ENCODE measurements at regions not wholly inside any gene's neighbourhood (a gene's known extent, or its start where the extent isn't known, plus 50 kb on each side); places are given as distances from the start of the nearest gene placed in this dataset.
"Not testable (repeated sequence)": the region's sequence is repeated elsewhere in the genome, so short reads cannot be mapped to it uniquely, and the experiment has no call there.

DNA sequence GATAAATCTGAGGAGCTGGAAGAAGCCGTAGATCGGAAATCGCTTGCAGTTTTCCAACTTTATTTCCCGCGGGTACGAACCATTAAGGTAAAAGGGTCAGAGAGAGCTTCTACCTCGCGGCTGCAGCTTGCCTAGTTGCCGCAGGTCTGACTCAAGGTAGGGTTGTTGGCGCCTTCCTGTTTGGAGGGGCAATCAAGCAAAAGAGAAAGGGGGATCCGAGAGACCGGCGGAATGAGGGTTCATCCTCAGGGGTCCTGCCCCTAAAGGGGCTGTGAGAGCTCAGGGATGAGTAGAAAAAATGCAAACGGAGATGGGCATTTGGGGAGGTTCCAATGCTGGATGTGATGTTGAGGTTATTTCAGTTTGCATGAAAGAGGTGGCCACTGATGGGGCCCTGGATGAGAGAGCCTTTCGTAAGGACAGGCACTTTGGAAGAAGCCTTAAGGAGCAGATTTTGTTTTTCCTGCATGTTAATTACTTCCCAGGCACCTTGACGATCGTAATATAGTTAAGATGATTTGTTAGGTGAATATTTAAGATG, 265.4 kb downstream of the CGGBP1 start:
- DNase-seq (ENCODE audit: low spot score) = no peak

DNA sequence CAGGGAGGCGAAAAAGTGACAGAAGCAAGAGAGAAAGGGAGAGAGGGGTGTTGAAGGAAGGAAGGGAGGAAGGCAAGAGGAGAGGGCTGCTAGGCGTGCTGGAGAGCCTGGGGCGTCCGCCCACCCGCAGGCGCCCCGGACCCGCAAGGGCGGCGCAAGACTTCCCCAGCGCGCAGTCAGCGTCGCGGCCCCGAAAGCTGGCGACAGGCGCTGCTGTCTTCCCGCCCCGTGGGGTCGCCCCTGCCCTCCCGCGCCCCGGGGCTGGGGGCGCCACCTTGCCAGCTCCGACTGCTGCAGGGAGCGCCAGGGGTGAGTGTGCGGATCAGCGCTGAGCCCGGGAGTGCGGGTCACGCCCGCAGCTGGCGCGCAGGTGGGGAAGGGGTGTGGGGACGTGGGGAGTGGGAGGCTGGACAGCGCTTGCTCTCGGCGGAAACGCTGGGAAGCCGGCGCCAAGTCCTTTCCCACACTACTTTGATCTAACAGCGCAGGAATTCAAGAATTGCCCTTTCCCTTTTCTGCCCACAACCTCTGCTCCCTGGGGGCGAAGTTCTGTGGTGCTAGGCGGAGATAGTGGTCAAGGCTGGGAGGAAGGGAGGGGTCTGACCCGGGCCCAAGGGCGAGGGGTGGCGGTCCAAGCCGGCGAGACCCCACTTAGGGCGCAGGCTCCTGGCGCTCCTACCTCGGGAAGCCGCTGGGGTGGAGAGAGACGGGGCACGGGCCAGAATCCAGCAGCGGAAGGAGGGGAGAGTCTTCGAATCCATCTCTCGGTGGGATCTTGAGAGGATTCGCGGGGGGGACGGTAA, 266.1 kb downstream of the CGGBP1 start, which contains the start of gene HTR1F:
HTR1F (plus strand) TSS at position 173 of the 803 bp plus-strand sequence.
- DNase-seq (ENCODE audit: low spot score) = no peak

DNA sequence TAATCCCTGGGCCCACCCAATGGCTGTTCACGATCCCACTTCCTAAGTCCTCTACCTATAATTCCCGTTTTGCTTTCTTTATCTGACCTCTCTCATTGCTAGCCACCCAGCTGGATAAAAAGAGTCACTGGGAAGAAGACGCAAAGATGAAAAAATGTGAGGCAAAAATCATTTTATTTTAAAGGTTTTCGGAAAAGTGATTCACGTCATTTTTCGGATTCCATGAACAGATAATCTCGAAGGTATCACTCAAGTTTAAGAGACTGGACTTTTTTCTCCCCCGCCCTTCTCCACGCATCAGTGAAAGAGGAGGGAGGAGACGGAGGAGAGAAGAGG, 266.6 kb downstream of the CGGBP1 start:
- no peak for DNase-seq (ENCODE audit: low spot score)

DNA sequence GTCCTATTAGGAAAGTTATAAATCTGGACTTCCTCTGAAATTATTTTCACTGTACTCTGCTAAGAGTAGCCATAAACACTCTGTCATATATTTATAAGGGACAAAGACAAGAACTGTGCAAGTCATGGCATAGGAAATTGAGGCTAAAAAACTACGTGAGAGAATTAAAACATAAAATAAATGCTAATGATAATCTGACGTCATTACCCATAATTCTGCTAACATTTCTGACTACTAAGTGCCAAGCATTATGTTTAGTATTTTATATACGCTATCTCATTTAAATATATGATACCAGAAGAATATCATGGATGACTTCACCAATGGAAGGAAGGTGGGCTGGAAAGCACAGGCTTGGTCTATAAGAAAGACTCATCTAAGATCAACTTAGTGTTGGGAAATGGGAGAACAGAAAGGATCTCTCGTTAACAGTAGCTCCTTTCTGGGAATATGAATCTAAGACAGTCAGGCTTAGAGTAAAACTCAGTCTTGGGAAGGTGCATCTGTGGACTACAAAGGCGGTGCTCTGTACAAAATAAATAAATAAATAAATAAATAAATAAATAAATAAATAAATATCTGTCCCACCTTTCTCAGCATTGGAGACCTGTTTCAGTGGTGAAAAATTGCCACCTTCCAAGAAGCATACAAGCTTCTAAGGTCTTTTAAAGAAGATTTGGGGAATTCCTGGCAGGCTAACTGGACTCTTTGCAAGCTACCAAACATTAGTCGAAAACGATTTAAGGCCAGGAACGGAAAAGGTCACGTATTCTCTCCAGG, 267.4 kb downstream of the CGGBP1 start:
- DNase-seq (ENCODE audit: low spot score) = no peak

DNA sequence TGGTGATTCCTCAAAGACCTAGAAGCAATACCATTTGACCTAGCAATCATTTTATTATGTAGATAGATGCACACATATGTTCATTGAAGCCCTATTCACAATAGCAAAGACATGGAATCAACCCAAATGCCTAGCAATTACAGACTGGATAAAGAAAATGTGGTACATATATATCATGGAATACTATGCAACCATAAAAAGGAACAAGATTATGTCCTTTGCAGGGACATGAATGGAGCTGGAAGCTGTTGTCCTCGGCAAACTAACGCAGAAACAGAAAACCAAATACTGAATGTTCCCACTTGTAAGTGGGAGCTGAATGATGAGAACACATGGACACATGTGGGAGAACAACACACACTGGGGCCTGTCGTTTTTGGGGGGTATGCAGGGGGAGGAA, 269.8 kb downstream of the CGGBP1 start:
- DNase-seq (ENCODE audit: low spot score) = not testable (repeated sequence)

DNA sequence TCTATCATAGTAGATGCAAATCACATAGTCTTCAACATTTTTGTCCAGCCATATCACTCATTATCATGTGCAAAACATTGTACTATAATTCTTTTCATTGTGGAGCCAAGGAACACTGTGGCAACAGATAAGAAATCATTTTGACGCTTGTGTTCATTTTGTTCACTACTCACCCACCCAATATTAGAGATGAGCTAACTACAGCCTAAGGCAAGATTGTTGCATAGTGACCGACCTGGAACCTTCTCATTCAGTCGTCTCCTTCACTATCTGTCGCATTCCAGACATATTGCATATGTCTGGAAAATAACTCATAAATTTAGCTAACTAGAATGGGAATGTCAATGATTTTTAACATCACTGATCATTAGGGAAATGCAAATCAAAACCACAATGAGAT, 270.3 kb downstream of the CGGBP1 start:
- no peak for DNase-seq (ENCODE audit: low spot score)

DNA sequence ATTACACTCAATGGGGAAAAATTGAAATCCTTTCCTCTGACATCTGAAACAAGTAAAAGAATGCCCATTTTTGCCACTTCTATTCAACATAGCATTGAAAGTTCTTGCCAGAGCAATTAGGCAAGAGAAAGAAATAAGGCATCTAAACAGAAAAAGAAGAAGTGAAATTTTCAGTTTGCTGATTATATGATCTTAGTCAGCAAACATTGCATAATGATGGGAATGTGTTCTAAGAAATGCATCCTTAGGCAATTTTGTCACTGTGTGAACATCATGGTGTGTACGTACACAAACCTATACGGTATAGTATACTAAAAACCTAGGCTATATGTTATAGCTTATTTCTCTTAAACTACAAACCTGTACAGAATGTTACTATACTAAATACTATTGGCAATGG, 278.0 kb downstream of the CGGBP1 start:
- DNase-seq (ENCODE audit: low spot score) = no peak

DNA sequence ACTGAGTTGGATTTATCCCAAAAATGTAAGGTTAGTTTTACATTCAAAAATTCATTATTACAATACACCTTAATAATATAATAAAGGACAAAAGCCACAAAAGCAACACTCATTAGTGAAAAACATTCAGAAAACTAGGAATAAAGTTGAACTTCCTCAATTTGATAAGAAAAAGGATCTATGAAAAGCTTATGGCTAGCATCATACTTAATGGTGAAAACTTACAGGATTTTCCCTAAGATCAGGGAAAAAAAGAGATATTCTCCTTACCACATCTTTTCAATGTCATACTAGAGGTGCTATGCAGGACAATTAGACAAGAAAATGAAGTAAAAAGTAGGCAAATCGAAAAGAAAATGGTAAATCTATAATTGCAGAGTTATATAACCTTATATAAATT, 279.9 kb downstream of the CGGBP1 start:
- DNase-seq (ENCODE audit: low spot score) = no peak

DNA sequence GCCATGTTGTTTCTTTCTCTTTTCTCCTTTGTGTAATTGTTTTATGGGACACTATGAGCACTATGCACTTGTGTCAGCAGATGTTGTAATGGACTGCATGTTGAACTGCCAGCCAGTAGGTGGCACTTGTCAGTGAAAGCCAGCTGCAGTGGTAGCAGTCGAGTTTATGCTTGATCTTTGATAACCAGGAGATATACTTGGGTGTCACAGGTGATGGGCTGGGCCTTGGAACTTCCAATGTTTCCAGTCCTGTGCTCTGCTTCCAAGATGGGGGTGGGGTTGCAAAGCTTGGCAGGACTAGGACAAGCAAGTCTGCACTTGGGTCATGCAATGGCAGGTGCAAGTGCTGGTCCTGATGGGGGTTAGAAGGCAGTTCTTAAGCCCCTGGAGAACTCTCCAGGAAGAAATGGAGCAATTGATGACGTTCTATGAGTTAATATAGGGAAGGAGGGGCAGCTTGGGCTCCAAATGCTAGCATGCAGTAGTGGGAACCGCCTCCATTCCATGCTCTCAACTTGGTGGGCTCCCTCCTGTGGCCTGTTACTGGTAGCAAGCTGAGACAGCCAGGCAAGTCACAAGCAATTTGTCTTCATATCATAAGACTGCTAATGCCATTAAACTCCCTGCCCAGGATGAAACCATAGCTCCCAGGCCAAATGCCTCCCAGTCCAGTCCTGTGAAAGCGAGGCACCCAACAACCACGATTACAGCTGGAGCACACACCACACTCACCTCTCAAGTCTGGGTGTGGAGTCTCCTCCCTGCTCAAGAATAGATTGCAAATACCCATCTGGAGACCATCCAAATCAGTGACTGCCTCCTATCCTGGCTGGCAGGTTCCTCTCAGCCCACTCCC, 287.2 kb downstream of the CGGBP1 start:
- peak; percentile 24 for DNase-seq (ENCODE audit: low spot score)

DNA sequence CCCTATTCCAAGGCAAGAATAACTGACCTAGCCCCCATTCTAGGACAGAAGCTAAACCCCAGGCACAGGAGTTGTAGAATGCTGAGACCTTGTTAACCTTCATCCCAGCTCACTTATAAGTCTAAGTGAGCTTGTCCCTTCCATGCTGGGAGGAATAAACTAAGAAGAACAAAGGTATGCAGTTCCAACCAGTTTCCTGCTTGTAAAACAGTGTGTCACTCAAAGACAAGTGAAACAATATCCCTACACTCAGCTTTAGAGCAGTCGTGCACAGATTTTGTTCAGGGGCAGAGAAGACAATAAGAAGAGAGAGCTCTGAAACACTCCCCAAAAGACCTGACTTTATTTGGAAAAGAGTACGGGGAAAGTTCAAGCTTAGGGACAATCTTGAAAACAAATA, 292.1 kb downstream of the CGGBP1 start:
- DNase-seq (ENCODE audit: low spot score) = no peak

DNA sequence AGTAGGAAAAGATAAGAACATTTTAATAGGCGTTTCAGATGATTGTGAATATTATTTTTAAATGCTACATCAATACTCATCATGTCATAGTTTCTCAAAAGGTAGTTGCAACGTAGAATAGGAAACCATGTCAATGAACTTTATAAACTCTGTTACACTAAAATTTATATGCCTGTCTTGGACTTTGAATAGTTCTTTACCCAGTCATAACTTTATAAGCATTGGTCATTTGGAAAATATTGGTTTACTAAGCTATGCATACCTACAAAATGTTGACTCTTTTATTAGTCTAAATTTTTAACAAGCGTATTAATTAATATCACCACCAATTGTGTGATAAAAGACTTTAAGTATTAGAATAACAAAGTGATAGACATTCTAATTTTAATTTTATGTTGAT, 293.5 kb downstream of the CGGBP1 start:
- DNase-seq (ENCODE audit: low spot score) = no peak

DNA sequence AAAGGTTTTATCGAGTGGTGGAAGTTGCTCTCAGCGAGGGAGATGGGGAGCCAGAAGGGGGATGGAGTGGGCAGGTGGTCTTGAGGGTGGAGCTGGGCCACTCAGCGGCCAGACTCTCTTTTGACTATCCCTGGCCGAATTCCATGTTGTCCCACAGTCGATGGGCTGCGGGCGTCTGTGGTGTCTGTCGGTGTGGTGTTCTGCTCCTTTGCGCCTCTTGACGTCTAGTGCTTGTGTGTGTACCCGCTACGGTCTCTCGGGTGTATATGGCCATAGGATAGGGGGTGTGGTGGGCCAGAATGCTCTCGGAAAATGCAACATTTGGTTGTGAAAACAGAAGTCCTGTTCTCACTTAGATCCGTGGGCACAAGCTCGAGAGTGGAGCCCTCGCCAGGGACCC, 297.0 kb downstream of the CGGBP1 start:
- no peak for DNase-seq (ENCODE audit: low spot score)

DNA sequence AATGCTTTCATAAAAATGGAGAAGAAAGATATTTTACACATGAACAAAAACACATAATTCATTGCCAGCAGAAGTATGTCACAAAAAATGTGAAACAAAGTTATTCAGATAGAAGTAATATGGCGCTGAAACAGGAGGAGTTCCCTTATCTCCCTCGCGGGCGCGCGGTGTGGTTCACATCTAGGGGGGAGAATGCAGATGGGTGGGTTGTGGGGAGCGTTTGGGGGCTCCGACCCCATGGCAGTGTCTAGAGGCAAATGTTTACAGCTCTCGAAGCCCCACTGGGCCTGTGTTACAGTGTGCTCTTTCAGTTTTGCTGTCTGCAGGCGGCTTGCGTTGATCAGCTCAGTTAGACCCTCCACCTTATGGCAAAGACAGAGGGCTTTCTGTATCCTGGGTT, 297.5 kb downstream of the CGGBP1 start:
- no peak for DNase-seq (ENCODE audit: low spot score)

DNA sequence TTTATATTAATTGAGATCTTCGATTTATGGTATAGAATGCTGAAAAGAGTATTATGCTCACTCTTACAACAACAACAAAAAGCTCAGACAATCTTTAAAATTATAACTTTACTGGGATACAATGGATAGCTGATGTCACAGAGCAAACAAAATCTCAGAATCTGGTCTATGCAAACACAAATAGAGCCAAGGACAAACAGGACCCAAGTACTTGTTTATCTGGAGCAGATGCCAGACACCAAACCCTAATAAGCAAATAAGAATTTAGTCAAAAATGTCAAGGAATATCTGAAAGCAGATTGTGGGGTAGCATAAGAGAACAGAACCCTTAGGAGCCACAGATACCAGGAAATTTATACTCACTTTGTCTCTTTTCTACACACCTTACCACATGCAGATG, 302.2 kb downstream of the CGGBP1 start:
- no peak for DNase-seq (ENCODE audit: low spot score)

DNA sequence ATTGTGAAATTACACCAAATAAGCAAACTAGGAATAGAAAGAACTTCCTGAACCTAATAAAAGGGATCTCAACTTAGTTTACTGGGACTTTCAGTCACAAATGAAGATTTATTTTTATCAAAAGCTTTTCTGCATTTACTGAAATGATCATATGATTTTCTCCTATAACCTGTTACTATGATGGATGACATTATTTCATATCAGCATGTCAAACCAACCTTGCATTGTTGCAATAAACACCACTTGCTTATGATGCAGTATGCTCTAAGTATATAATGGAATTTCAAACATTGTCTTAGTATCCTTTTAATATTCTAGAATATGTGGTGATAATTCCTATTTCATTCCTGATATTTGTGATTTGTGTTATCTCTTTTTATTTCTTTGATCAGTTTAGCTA, 303.0 kb downstream of the CGGBP1 start:
- no peak for DNase-seq (ENCODE audit: low spot score)

DNA sequence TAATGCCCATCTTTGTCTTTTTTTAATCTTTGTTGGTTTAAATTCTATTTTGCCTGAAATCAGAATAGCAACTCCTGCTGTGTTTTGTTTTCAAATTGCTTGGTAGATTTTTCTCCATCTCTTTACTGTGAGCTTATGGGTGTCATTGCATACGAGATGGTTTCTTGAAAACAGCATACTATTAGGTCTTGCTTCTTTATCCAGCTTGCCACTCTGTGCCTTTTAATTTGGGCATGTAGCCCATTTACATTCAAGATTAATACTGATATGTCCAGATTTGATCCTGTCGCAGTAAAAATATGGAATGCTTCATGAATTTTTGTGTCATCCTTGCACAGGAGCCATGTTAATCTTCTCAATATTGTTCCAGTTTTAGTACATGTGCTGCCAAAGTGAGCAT, 316.6 kb downstream of the CGGBP1 start:
- DNase-seq (ENCODE audit: low spot score) = no peak

DNA sequence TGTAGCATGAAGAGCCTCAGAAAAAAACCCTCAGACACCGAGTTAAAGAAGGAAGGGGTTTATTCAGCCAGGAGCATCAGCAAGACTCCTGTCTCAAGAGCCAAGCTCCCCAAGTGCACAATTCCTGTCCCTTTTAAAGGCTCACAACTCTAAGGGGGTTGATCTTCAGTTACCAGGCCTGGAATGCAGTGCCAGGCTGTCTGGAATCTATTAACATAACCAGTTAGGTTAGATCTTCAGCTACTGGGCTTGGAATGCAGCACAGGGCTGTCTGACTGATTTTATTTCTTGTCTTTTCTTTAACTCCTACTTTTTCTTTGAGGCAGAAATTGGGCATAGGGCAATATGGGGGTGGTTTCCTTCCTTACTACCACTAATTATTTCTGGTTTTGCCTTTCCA, 317.9 kb downstream of the CGGBP1 start:
- DNase-seq (ENCODE audit: low spot score) = not testable (repeated sequence)

DNA sequence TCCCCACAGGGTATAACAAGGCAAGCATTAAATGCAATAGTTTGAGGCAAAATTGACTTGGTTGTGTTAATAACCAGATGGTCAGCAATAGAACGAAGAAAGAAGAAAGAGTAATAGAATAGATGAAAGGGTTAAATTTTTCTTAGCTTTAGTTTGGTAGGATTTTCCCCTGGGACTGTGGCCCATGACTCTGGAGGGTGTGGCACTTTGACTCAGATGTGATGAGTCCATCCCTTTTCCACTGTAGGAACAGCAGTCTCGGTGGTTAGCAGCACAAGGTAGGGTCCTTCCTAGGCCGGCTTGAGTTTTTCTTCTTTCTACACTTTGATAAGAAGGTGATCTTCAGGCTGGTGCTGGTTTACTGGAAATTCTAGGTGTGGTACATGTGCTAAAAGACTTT, 321.0 kb downstream of the CGGBP1 start:
- DNase-seq (ENCODE audit: low spot score) = not testable (repeated sequence)

DNA sequence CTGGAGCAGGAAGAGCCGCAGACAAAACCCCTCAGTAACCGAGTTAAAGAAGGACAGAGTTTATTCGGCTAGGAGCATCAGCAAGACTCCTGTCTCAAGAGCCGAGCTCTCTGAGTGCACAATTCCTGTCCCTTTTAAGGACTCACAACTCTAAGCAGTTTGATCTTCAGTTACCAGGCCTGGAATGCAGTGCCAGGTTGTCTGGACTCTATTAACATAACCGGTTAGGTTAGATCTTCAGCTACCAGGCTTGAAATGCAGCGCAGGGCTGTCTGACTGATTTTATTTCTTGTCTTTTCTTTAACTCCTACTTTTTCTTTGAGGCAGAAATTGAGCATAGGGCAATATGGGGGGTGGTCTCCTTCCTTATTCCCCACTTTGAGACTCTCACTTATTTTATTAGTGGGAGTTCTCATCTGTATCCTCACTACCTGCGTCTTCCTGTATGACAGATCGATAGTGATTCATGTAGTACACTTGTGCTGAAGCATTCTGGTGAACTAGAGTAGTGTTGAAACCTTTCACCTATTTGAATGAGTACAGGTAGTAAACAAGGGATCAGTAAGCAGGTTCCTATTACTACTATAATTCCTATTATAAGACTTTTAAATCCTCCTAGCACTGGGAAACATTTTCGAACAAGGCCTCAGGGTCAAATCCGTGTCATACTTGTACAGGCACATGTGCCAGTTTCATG, 325.0 kb downstream of the CGGBP1 start:
- no peak for DNase-seq (ENCODE audit: low spot score)

DNA sequence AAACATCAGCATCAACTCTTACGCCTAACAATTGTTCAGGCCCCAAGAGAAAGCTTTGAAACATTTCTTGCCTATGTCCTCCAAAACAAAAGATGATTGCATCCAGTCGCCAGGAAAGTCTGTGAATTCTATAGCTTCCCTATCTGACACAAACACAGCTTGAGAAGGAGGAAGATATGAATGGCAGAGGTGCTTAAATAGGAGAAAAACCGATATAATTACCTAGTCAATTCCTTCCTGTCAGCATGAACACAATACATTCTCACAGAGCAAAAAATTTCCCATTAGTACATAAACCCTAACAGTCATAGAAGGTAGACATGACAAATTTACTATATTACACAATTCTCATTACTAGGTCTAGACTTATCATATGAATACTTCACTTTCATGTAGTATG, 326.5 kb downstream of the CGGBP1 start:
- DNase-seq (ENCODE audit: low spot score) = no peak

DNA sequence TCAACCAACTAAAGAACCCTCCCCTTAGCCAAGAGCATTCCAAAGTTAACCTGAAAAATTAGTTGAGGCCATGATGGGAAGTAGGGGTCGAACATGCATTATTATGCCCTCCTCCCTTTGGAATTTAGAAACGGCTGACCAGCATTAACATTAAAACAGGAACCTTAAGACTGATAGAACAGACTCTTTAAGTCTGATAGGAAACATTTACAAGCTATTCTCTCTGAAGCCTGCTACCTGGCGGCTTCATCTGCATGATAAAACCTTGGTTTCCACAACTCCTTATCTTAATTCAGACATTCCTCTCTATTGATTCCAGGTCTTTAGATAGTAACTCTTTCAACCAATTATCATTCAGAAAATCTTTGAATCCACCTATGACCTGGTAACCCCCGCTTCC, 331.0 kb downstream of the CGGBP1 start:
- DNase-seq (ENCODE audit: low spot score) = no peak

DNA sequence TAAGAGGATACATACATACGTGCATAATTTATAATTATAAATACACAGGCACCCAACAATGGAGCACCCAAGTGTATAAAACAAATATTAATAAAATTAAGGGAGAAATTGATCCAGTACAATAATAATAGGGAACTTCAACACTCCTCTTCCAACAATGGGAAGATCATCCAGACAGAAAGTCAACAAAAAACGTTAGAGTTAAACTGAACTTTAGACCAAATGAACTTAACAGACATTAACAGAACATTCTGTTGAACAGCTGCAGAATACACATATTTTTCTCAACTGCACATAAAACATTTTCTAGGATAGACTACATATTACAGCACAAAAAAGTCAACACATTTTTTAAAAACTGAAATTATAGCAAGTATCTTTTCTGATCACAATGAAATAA, 339.7 kb downstream of the CGGBP1 start:
- DNase-seq (ENCODE audit: low spot score) = no peak

Data from germinal center (tissue), 1 donor.